ENCODE measurements at regions not wholly inside any gene's neighbourhood (a gene's known extent, or its start where the extent isn't known, plus 50 kb on each side); places are given as distances from the start of the nearest gene placed in this dataset.

GRCh38 chr15:26087881-26088280 lies 224.8 kb upstream of the ATP10A start:
- Mint-ChIP-seq H3K4me1 (ENCODE audit: insufficient read depth, unreplicated experiment) (peaks cover 9% of the 10 kb centered on the region), H3K9me3 (ENCODE audit: unreplicated experiment) (no peaks in the 10 kb centered on the region), H3K27ac (ENCODE audit: low read depth, unreplicated experiment) (peak overlapping the region; percentile 25), H3K36me3 (ENCODE audit: insufficient read depth, unreplicated experiment) (peaks cover 2% of the 10 kb centered on the region), H3K4me3 (ENCODE audit: unreplicated experiment) (no peak overlapping the region), H3K27me3 (ENCODE audit: insufficient read depth, unreplicated experiment) (no peaks in the 10 kb centered on the region)
- BruUV-seq (replicated peaks), result no TSS peak
- ChIA-PET CTCF (interaction anchor here (0.6 to 0.7 kb wide), 2 partner anchors 10 to 13 kb away, joined by 3 to 5 read pairs; no protein-coding TSS in a partner anchor), POLR2A (interaction anchor here (1.0 kb wide), 1 partner anchor 11 kb away, joined by 5 read pairs; no protein-coding TSS in a partner anchor)
- intact Hi-C loops (cut with micrococcal nuclease), result no loop called here
- TF ChIP-seq CTCF (IDR thresholded peaks at IDR 0.05; ENCODE audit: unreplicated experiment), result no peak
- DNase-seq (ENCODE audit: unreplicated experiment), result no peak

- BruUV-seq (replicated peaks), result no TSS peak
- Mint-ChIP-seq H3K9me3 (ENCODE audit: unreplicated experiment) (no peaks in the 10 kb centered on the region), H3K36me3 (ENCODE audit: insufficient read depth, unreplicated experiment) (peaks cover 7% of the 10 kb centered on the region), H3K4me1 (ENCODE audit: insufficient read depth, unreplicated experiment) (peaks cover 9% of the 10 kb centered on the region), H3K27ac (ENCODE audit: low read depth, unreplicated experiment) (peak overlapping the region; percentile 25), H3K27me3 (ENCODE audit: insufficient read depth, unreplicated experiment) (no peaks in the 10 kb centered on the region), H3K4me3 (ENCODE audit: unreplicated experiment) (no peak overlapping the region)
- no peak for TF ChIP-seq CTCF (IDR thresholded peaks at IDR 0.05; ENCODE audit: unreplicated experiment)
- ChIA-PET POLR2A (interaction anchor here (1.0 kb wide), 1 partner anchor 11 kb away, joined by 5 read pairs; no protein-coding TSS in a partner anchor), CTCF (interaction anchor here (0.6 to 0.7 kb wide), 2 partner anchors 11 to 14 kb away, joined by 3 to 5 read pairs; no protein-coding TSS in a partner anchor)
- DNase-seq (ENCODE audit: unreplicated experiment), result peak; percentile 1
- intact Hi-C loops (cut with micrococcal nuclease), result no loop called here
These were observed 224.3 kb upstream of the ATP10A start for GRCh38 chr15:26087395-26087794.

GRCh38 chr15:26084771-26085170 lies 221.6 kb upstream of the ATP10A start:
- ChIA-PET CTCF (no interaction called here), POLR2A (no interaction called here)
- no peak overlapping the region for H3K4me3 Mint-ChIP-seq (ENCODE audit: unreplicated experiment)
- intact Hi-C loops (cut with micrococcal nuclease), result no loop called here
- BruUV-seq (replicated peaks), result no TSS peak
- H3K4me1 Mint-ChIP-seq (ENCODE audit: insufficient read depth, unreplicated experiment), result peaks cover 13% of the 10 kb centered on the region
- H3K9me3 Mint-ChIP-seq (ENCODE audit: unreplicated experiment), result no peaks in the 10 kb centered on the region
- no peak for DNase-seq (ENCODE audit: unreplicated experiment)
- no peaks in the 10 kb centered on the region for H3K27me3 Mint-ChIP-seq (ENCODE audit: insufficient read depth, unreplicated experiment)
- H3K36me3 Mint-ChIP-seq (ENCODE audit: insufficient read depth, unreplicated experiment), result peaks cover 14% of the 10 kb centered on the region
- H3K27ac Mint-ChIP-seq (ENCODE audit: low read depth, unreplicated experiment), result no peak overlapping the region
- TF ChIP-seq CTCF (IDR thresholded peaks at IDR 0.05; ENCODE audit: unreplicated experiment), result no peak

DNA sequence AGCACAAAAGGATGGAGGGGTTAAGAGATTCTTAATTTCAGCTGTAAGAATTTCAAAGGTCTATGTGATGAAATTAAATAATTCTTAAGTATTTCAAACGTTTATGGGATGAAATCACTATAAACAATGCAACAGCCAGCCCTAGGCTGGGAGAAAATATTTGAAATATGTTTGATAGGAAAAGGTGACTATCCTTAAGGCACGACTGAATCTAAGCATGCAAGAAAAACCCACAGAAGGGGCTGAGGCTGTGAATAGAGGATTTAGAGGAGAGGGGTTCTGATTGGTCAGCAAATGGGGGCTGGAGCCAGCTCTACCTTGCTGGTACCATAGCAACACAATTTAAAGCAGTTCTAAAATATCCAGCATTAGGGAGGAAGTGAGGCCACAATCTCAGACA lies 220.8 kb upstream of the ATP10A start:
- Mint-ChIP-seq H3K4me1 (ENCODE audit: insufficient read depth, unreplicated experiment) (peaks cover 13% of the 10 kb centered on the region), H3K9me3 (ENCODE audit: unreplicated experiment) (no peaks in the 10 kb centered on the region), H3K36me3 (ENCODE audit: insufficient read depth, unreplicated experiment) (peaks cover 14% of the 10 kb centered on the region), H3K27me3 (ENCODE audit: insufficient read depth, unreplicated experiment) (no peaks in the 10 kb centered on the region), H3K4me3 (ENCODE audit: unreplicated experiment) (no peak overlapping the region), H3K27ac (ENCODE audit: low read depth, unreplicated experiment) (no peak overlapping the region)
- intact Hi-C loops (cut with micrococcal nuclease), result no loop called here
- POLR2A ChIA-PET, result no interaction called here
- no peak for DNase-seq (ENCODE audit: unreplicated experiment)
- no peak for TF ChIP-seq CTCF (IDR thresholded peaks at IDR 0.05; ENCODE audit: unreplicated experiment)
- CTCF ChIA-PET, result no interaction called here
- BruUV-seq (replicated peaks), result no TSS peak

All from MCF 10A (cell line).